GM12878 (cell line): ENCODE measurements at regions not wholly inside any gene's neighbourhood (a gene's known extent, or its start where the extent isn't known, plus 50 kb on each side); places are given as distances from the start of the nearest gene placed in this dataset.

ENCODE experiments used
- ATAC-seq: fragments of 200-7000 bp; cut with Tn5 transposase; 3 replicates; pipeline ENCODE4 v1.9.1; 2020; ENCODE audit warnings: mild to moderate bottlenecking, moderate library complexity
- BruUV-seq: library from RNA; stranded (reverse); fragments of 400-500 nt; replicated peaks from 2 replicates; lab custom pipeline; 2021; lab: Mats Ljungman, UMichigan
- CTCF ChIA-PET: fragments of 300-600 bp; sonication (Branson Sonifier 250); formaldehyde crosslinking; extraction: SDS; loops from one replicate; lab custom pipeline; 2021; ENCODE audit warnings: inconsistent platforms; lab: Yijun Ruan, JAX
- POLR2A ChIA-PET: fragments of 350-600 bp; formaldehyde crosslinking; extraction: SDS; loops from one replicate; lab custom pipeline; 2021; ENCODE audit warnings: inconsistent platforms; lab: Charles Lee
- RAD21 ChIA-PET: fragments of 300-600 bp; sonication (Branson Sonifier 250); formaldehyde crosslinking; loops from one replicate; lab custom pipeline; 2023; ENCODE audit warnings: antibody characterized with exemption; ENCODE audit not compliant: unreplicated experiment; lab: Charles Lee
- SMC1A ChIA-PET: fragments of 300-600 bp; sonication (Branson Sonifier 250); formaldehyde crosslinking; loops from one replicate; lab custom pipeline; 2023; ENCODE audit not compliant: unreplicated experiment, uncharacterized antibody; lab: Charles Lee
- DNase-seq: peaks from one replicate; pipeline ENCODE4 v3.0.0-alpha.2; 2011; ENCODE audit warnings: low read depth, low spot score
- FAIRE-seq: peaks from 3 replicates; lab custom pipeline; 2011; peaks lifted over from hg19 to GRCh38; lab: Jason Lieb, UNC
- H2AFZ ChIP-seq: 2 replicates; pipeline ENCODE4 v1.6.0; 2011; ENCODE audit warnings: low read depth, low read length, control low read depth; ENCODE audit not compliant: control insufficient read depth
- H3K27ac ChIP-seq: 2 replicates; pipeline ENCODE4 v1.5.1; 2011; ENCODE audit warnings: control low read depth; ENCODE audit not compliant: control insufficient read depth, insufficient read depth
- H3K27me3 ChIP-seq, 2 experiments: replicated peaks in 1 of 2; 2 replicates each; pipeline versions ENCODE4 v1.6.0 to v1.6.1; 2011; ENCODE audit warnings: low read length in 1 of 2; ENCODE audit not compliant: control insufficient read depth in 2 of 2, insufficient read depth in 2 of 2
- H3K36me3 ChIP-seq, 2 experiments: 2 replicates each; pipeline ENCODE4 v1.5.1; 2011; ENCODE audit warnings: low read length in 1 of 2; ENCODE audit not compliant: control insufficient read depth in 2 of 2, insufficient read depth in 2 of 2
- H3K4me1 ChIP-seq: 2 replicates; pipeline ENCODE4 v1.6.1; 2011; ENCODE audit warnings: mild to moderate bottlenecking, low read length, moderate library complexity, mixed read lengths; ENCODE audit not compliant: control insufficient read depth, insufficient read depth
- H3K4me2 ChIP-seq: 2 replicates; pipeline ENCODE4 v1.6.0; 2011; ENCODE audit warnings: control low read depth; ENCODE audit not compliant: control insufficient read depth, insufficient read depth
- H3K4me3 ChIP-seq: fragments of 200-600 bp; sonication (generic); 2 replicates; pipeline ENCODE4 v1.5.1; 2016
- H3K79me2 ChIP-seq: 2 replicates; pipeline ENCODE4 v1.6.0; 2011; ENCODE audit warnings: low read length; ENCODE audit not compliant: control insufficient read depth, insufficient read depth
- H3K9ac ChIP-seq: 2 replicates; pipeline ENCODE4 v1.8.0; 2011; ENCODE audit warnings: low read length, control low read depth, mixed read lengths; ENCODE audit not compliant: control insufficient read depth, insufficient read depth
- H3K9me3 ChIP-seq: replicated peaks from 3 replicates; pipeline ENCODE4 v1.5.1; 2011; ENCODE audit warnings: mild to moderate bottlenecking, low read length; ENCODE audit not compliant: control insufficient read depth, insufficient read depth
- H4K20me1 ChIP-seq: 2 replicates; pipeline ENCODE4 v1.6.0; 2011; ENCODE audit not compliant: control insufficient read depth, insufficient read depth
- BCLAF1 ChIP-seq: fragments of 450-650 bp; IDR thresholded peaks from 2 replicates; pipeline ENCODE4 v1.6.1; 2017; ENCODE audit warnings: antibody characterized with exemption, mild to moderate bottlenecking, moderate library complexity
- CREB1 ChIP-seq: IDR thresholded peaks from 2 replicates; pipeline ENCODE4 v1.6.1; 2012; ENCODE audit warnings: low read depth, mild to moderate bottlenecking, inconsistent platforms
- ELK1 ChIP-seq: IDR thresholded peaks from 2 replicates; pipeline ENCODE4 v1.6.1; 2012; ENCODE audit warnings: low read depth, low read length, improper control_type of control experiment
- IRF4 ChIP-seq: IDR thresholded peaks from 2 replicates; pipeline ENCODE4 v1.6.1; 2011; ENCODE audit warnings: low read depth, low read length
- NFXL1 ChIP-seq: fragments of 450-650 bp; IDR thresholded peaks from 2 replicates; pipeline ENCODE4 v1.6.1; 2017; ENCODE audit warnings: antibody characterized with exemption, mild to moderate bottlenecking, borderline replicate concordance
- RAD51 ChIP-seq: fragments of 450-650 bp; IDR thresholded peaks from 2 replicates; pipeline ENCODE4 v1.6.1; 2016; ENCODE audit warnings: moderate library complexity, mild to moderate bottlenecking, inconsistent platforms
- RB1 ChIP-seq: fragments of 450-650 bp; formaldehyde crosslinking; IDR thresholded peaks from 2 replicates; pipeline ENCODE4 v1.6.1; 2017; ENCODE audit warnings: mild to moderate bottlenecking, borderline replicate concordance
- SIN3A ChIP-seq: IDR thresholded peaks from 2 replicates; pipeline ENCODE4 v1.6.1; 2012; ENCODE audit warnings: low read depth, low read length, improper control_type of control experiment
- ZNF622 ChIP-seq: fragments of 450-650 bp; IDR thresholded peaks from 2 replicates; pipeline ENCODE4 v1.6.1; 2017; ENCODE audit warnings: mild to moderate bottlenecking, inconsistent platforms
- WGBS: methylation state at CpG from one replicate; pipeline ENCODE4 v1.1.6; 2016; ENCODE audit warnings: low lambda C conversion rate; ENCODE audit not compliant: insufficient replicate concordance, insufficient coverage; ENCODE audit errors: missing lambda C conversion rate; 5-methylcytosine and 5-hydroxymethylcytosine counted together
- in situ Hi-C: fragments of 300-500 bp; cut with MboI; formaldehyde crosslinking; loops from 9 replicates; pipeline ENCODE4 v1.14.3; 2018; ENCODE audit warnings: mixed read lengths
- intact Hi-C: fragments of 100-400 bp; cut with micrococcal nuclease; formaldehyde crosslinking; loops from one replicate; pipeline ENCODE4 v1.14.2; 2022; ENCODE audit not compliant: unreplicated experiment

- Histone ChIP-seq H3K36me3 (no peaks in the 10 kb centered on the region), H3K27me3 (no peaks in the 10 kb centered on the region), H3K4me3 (no peak overlapping the region), H3K9ac (no peak overlapping the region), H3K4me1 (no peaks in the 10 kb centered on the region), H3K27ac (no peak overlapping the region), H3K4me2 (no peak overlapping the region), H4K20me1 (no peaks in the 10 kb centered on the region), H3K9me3 (no peaks in the 10 kb centered on the region), H3K79me2 (no peaks in the 10 kb centered on the region), H2AFZ (no peak overlapping the region)
- TF ChIP-seq NFXL1, result no peak
- TF ChIP-seq SIN3A, result no peak
- no peak for TF ChIP-seq CREB1
- no peak for TF ChIP-seq IRF4
- ChIA-PET CTCF (interaction anchor here (1.7 kb wide), 1 partner anchor 9 kb away, joined by 6 read pairs; no protein-coding TSS in a partner anchor), POLR2A (no interaction called here), SMC1A (interaction anchor here (1.0 to 1.1 kb wide), 2 partner anchors 9 to 185 kb away, joined by 3 to 4 read pairs; no protein-coding TSS in a partner anchor), RAD21 (no interaction called here)
- no TSS peak for BruUV-seq
- DNase-seq (no peak), ATAC-seq (no peak), FAIRE-seq (no peak)
- WGBS, result 8% methylated on average over 8 of the region's 8 CpGs
- in situ Hi-C loops (no loop called here), intact Hi-C loops (no loop called here)
Measured at GRCh38 chr15:96827981-96828380, 497.5 kb downstream of the NR2F2 start.

GRCh38 chr15:96837241-96837970 is 506.9 kb downstream of the NR2F2 start:
- in situ Hi-C loops, result no loop called here
- FAIRE-seq (no peak), ATAC-seq (no peak), DNase-seq (no peak)
- intact Hi-C loops, result no loop called here
- H3K9ac ChIP-seq, result no peak overlapping the region
- no peaks in the 10 kb centered on the region for H3K36me3 ChIP-seq
- BruUV-seq, result no TSS peak
- WGBS, result 43% methylated on average over 13 of the region's 14 CpGs
- SMC1A ChIA-PET, result interaction anchor here (1.2 to 1.5 kb wide), 2 partner anchors 9 to 399 kb away, joined by 3 to 4 read pairs; no protein-coding TSS in a partner anchor
- H3K9me3 ChIP-seq, result no peaks in the 10 kb centered on the region
- RAD21 ChIA-PET, result no interaction called here
- POLR2A ChIA-PET, result no interaction called here
- CTCF ChIA-PET, result interaction anchor here (0.5 to 1.7 kb wide), 3 partner anchors 9 to 394 kb away, joined by 3 to 6 read pairs (median 3); no protein-coding TSS in a partner anchor
- no peaks in the 10 kb centered on the region for H4K20me1 ChIP-seq
- TF ChIP-seq RAD51 (no peak), NFXL1 (no peak), RB1 (no peak), BCLAF1 (no peak), ZNF622 (no peak), ELK1 (no peak)
- no peaks in the 10 kb centered on the region for H3K27me3 ChIP-seq
- no peak overlapping the region for H3K4me3 ChIP-seq
- no peaks in the 10 kb centered on the region for H3K4me1 ChIP-seq
- no peak overlapping the region for H3K4me2 ChIP-seq
- no peak overlapping the region for H3K27ac ChIP-seq
- H2AFZ ChIP-seq, result no peak overlapping the region
- H3K79me2 ChIP-seq, result no peaks in the 10 kb centered on the region
